Right cardiac atrium (tissue), 5 donors: ENCODE measurements at regions not wholly inside any gene's neighbourhood (a gene's known extent, or its start where the extent isn't known, plus 50 kb on each side); places are given as distances from the start of the nearest gene placed in this dataset.

Experiments used
- ATAC-seq, 2 donors: fragments of 200-7000 bp; cut with Tn5 transposase; one replicate each; pipeline versions ENCODE4 v1.8.0 to v1.9.1; 2020; ENCODE audit warnings: moderate library complexity in 2 of 2, mild to moderate bottlenecking in 1 of 2
- DNase-seq, 3 donors: peaks; one replicate each; pipeline ENCODE4 v3.0.0-alpha.2; 2020
- H3K27ac ChIP-seq: one replicate; pipeline ENCODE4 v1.5.1; 2013; ENCODE audit warnings: mild to moderate bottlenecking, low read length, control low read depth, moderate library complexity
- H3K27me3 ChIP-seq: one replicate; pipeline ENCODE4 v1.6.1; 2013; ENCODE audit not compliant: control insufficient read depth, insufficient read depth
- H3K4me1 ChIP-seq: one replicate; pipeline ENCODE4 v1.6.1; 2013; ENCODE audit warnings: low read length; ENCODE audit not compliant: control insufficient read depth, insufficient read depth
- H3K4me3 ChIP-seq: one replicate; pipeline ENCODE4 v1.5.1; 2013; ENCODE audit warnings: low read length, control low read depth
- H3K9me3 ChIP-seq: one replicate; pipeline ENCODE4 v1.6.1; 2013; ENCODE audit warnings: low read length; ENCODE audit not compliant: control insufficient read depth
- WGBS: extraction: QIAGEN DNeasy Blood & Tissue Kit; methylation state at CpG from one replicate; pipeline ENCODE4 v1.1.7; 2013; 5-methylcytosine and 5-hydroxymethylcytosine counted together
- intact Hi-C, 4 donors: fragments of 100-400 bp; cut with DNase I; formaldehyde crosslinking; loops; one replicate each; pipeline versions ENCODE4 v1.11.0 to v1.14.0; 2022 to 2023
- donor health status: healthy with polysubstance abuse.
- donor health status: DM: no; HTN: yes; CAD: no.
- donor health status: DM: no; HTN: no; CAD: no.
- donor health status: DM: no; HTN: yes; CAD: no; lungs with severe emphysema.
- donor health status: DM: yes; HTN: yes; CAD: no.

- 85% methylated on average over 8 of the region's 8 CpGs for WGBS
- H3K9me3 ChIP-seq, result no peaks in the 10 kb centered on the region
- ATAC-seq (no peak), DNase-seq (no peak)
- no peaks in the 10 kb centered on the region for H3K4me1 ChIP-seq
- H3K4me3 ChIP-seq, result no peak overlapping the region
- no peaks in the 10 kb centered on the region for H3K27me3 ChIP-seq
- H3K27ac ChIP-seq, result no peak overlapping the region
- intact Hi-C loops, result loop anchor here in 1 of 4 donors (10.0 kb wide), 1 partner anchor 218 kb away; no protein-coding TSS in a partner anchor
Measured at GRCh38 chr20:47406849-47407682, 50.6 kb upstream of the ZMYND8 start.

- no peaks in the 10 kb centered on the region for H3K27me3 ChIP-seq
- intact Hi-C loops, result loop anchor here in 1 of 4 donors (10.0 kb wide), 1 partner anchor 94 kb away; the partner anchor contains the start of gene NCOA3
- 23% methylated on average over 5 of the region's 5 CpGs for WGBS
- DNase-seq (peak in 1 of 3 donors; percentile 3), ATAC-seq (peak; percentile 64 to 70)
- no peak overlapping the region for H3K4me3 ChIP-seq
- H3K4me1 ChIP-seq, result no peaks in the 10 kb centered on the region
- H3K9me3 ChIP-seq, result no peaks in the 10 kb centered on the region
- H3K27ac ChIP-seq, result peak overlapping the region; percentile 17
Measured at GRCh38 chr20:47411161-47411560, 54.7 kb upstream of the ZMYND8 start.

- WGBS, result 93% methylated on average over 4 of the region's 4 CpGs
- intact Hi-C loops, result loop anchor here in 1 of 4 donors (10.0 kb wide), 1 partner anchor 93 kb away; the partner anchor contains the start of gene NCOA3
- H3K4me1 ChIP-seq, result no peaks in the 10 kb centered on the region
Measured at GRCh38 chr20:47412083-47412482, 55.6 kb upstream of the ZMYND8 start.

GRCh38 chr20:47413189-47413588, 56.7 kb upstream of the ZMYND8 start:
- ATAC-seq, result no peak
- H3K27me3 ChIP-seq, result no peaks in the 10 kb centered on the region
- no peak for DNase-seq
- no peaks in the 10 kb centered on the region for H3K4me1 ChIP-seq
- H3K9me3 ChIP-seq, result no peaks in the 10 kb centered on the region
- 89% methylated on average over 8 of the region's 8 CpGs for WGBS
- H3K27ac ChIP-seq, result no peak overlapping the region
- no peak overlapping the region for H3K4me3 ChIP-seq
- intact Hi-C loops, result loop anchor here in 1 of 4 donors (10.0 kb wide), 1 partner anchor 92 kb away; the partner anchor contains the start of gene NCOA3

More at GRCh38 chr20:47412083-47412482, 55.6 kb upstream of the ZMYND8 start:
- no peak overlapping the region for H3K4me3 ChIP-seq
- H3K9me3 ChIP-seq, result no peaks in the 10 kb centered on the region
- H3K27me3 ChIP-seq, result no peaks in the 10 kb centered on the region
- ATAC-seq, result no peak
- DNase-seq, result no peak
- H3K27ac ChIP-seq, result peak overlapping the region; percentile 33

GRCh38 chr20:47417245-47418068, 61.0 kb upstream of the ZMYND8 start:
- 90% methylated on average over 7 of the region's 7 CpGs for WGBS
- DNase-seq (no peak), ATAC-seq (no peak)
- intact Hi-C loops, result loop anchor here in 1 of 4 donors (10.0 kb wide), 1 partner anchor 87 kb away; the partner anchor contains the start of gene NCOA3
- H3K9me3 ChIP-seq, result no peaks in the 10 kb centered on the region
- H3K4me1 ChIP-seq, result no peaks in the 10 kb centered on the region
- no peak overlapping the region for H3K27ac ChIP-seq
- no peaks in the 10 kb centered on the region for H3K27me3 ChIP-seq
- no peak overlapping the region for H3K4me3 ChIP-seq

GRCh38 chr20:47418069-47418757, 61.7 kb upstream of the ZMYND8 start:
- Histone ChIP-seq H3K9me3 (no peaks in the 10 kb centered on the region), H3K4me1 (no peaks in the 10 kb centered on the region), H3K4me3 (no peak overlapping the region), H3K27me3 (no peaks in the 10 kb centered on the region), H3K27ac (no peak overlapping the region)
- 65% methylated on average over 7 of the region's 7 CpGs for WGBS
- DNase-seq (no peak), ATAC-seq (no peak)
- intact Hi-C loops, result loop anchor here in 1 of 4 donors (10.0 kb wide), 1 partner anchor 87 kb away; the partner anchor contains the start of gene NCOA3

GRCh38 chr20:47419953-47420514, 63.5 kb upstream of the ZMYND8 start:
- intact Hi-C loops, result loop anchor here in 1 of 4 donors (10.0 kb wide), 1 partner anchor 85 kb away; the partner anchor contains the start of gene NCOA3
- Histone ChIP-seq H3K27ac (no peak overlapping the region), H3K9me3 (no peaks in the 10 kb centered on the region), H3K4me1 (no peaks in the 10 kb centered on the region), H3K27me3 (no peaks in the 10 kb centered on the region), H3K4me3 (no peak overlapping the region)
- ATAC-seq (no peak), DNase-seq (no peak)
- WGBS, result 84% methylated on average over 7 of the region's 7 CpGs

- WGBS, result 79% methylated on average over 3 of the region's 3 CpGs
Measured at GRCh38 chr20:47421076-47421475, 64.6 kb upstream of the ZMYND8 start.

GRCh38 chr20:47423586-47423985, 67.1 kb upstream of the ZMYND8 start:
- peaks cover 3% of the 10 kb centered on the region for H3K9me3 ChIP-seq
- ATAC-seq (no peak), DNase-seq (no peak)
- 87% methylated on average over 5 of the region's 5 CpGs for WGBS
- H3K27me3 ChIP-seq, result no peaks in the 10 kb centered on the region
- no peak overlapping the region for H3K4me3 ChIP-seq
- intact Hi-C loops, result no loop called here
- H3K27ac ChIP-seq, result no peak overlapping the region
- H3K4me1 ChIP-seq, result no peaks in the 10 kb centered on the region

More at GRCh38 chr20:47421076-47421475, 64.6 kb upstream of the ZMYND8 start:
- H3K9me3 ChIP-seq, result no peaks in the 10 kb centered on the region
- DNase-seq (no peak), ATAC-seq (no peak)
- H3K27me3 ChIP-seq, result no peaks in the 10 kb centered on the region
- H3K27ac ChIP-seq, result no peak overlapping the region
- intact Hi-C loops, result no loop called here
- H3K4me1 ChIP-seq, result no peaks in the 10 kb centered on the region
- no peak overlapping the region for H3K4me3 ChIP-seq

- 95% methylated on average over 2 of the region's 2 CpGs for WGBS
- Histone ChIP-seq H3K27ac (no peak overlapping the region), H3K4me1 (no peaks in the 10 kb centered on the region), H3K27me3 (no peaks in the 10 kb centered on the region), H3K4me3 (no peak overlapping the region), H3K9me3 (peaks cover 3% of the 10 kb centered on the region)
- ATAC-seq (no peak), DNase-seq (no peak)
- intact Hi-C loops, result no loop called here
Measured at GRCh38 chr20:47427067-47427466, 70.6 kb upstream of the ZMYND8 start.
